ENCODE measurements at regions not wholly inside any gene's neighbourhood (a gene's known extent, or its start where the extent isn't known, plus 50 kb on each side); places are given as distances from the start of the nearest gene placed in this dataset.

DNA sequence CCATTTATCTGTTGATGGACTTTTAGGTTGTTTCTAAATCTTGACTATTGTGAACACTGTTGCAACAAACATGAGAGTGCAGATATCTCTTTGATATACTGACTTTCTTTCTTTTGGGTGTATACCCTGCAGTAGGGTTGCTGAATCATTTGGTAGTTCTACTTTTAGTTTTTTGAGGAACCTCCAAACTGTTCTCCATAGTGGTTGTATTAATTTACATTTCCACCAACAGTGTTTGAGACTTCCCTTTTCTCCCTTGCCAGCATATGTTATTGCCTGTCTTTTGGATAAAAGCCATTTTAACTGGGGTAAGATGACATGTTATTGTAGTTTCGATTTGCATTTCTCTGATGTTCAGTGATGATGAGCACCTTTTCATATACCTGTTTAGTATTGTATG is 330.0 kb downstream of the DDX10 start:
- no peak overlapping the region for H3K4me3 ChIP-seq (ENCODE audit: low read depth, low read length)
- no peak for TF ChIP-seq CTCF (IDR thresholded peaks at IDR 0.05; ENCODE audit: insufficient read depth, low read length, missing control alignments)
- no peak for DNase-seq (ENCODE audit: low read depth, low spot score)
- ChIA-PET CTCF (no interaction called here), POLR2A (no interaction called here)

DNA sequence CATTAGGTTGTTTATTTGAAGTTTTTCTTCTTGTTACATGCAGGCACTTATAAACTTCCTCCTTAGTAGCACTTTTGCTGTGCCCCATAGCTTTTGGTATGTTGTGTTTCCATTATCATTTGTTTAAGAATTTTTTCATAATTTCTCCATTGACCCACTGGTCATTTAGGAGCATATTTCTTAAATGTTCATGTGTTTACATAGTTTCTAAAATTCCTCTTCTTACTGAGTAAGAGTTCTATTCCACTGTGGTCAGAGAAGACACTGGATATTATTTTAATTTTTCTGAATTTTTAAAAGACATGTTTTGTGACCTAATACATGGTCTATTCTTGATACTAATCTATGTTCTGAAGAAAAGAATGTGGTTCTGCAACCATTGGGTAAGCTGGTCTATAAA is 333.0 kb downstream of the DDX10 start:
- no peak for TF ChIP-seq CTCF (IDR thresholded peaks at IDR 0.05; ENCODE audit: insufficient read depth, low read length, missing control alignments)
- DNase-seq (ENCODE audit: low read depth, low spot score) = peak; percentile 16
- H3K4me3 ChIP-seq (ENCODE audit: low read depth, low read length) = no peak overlapping the region
- ChIA-PET POLR2A (no interaction called here), CTCF (no interaction called here)

DNA sequence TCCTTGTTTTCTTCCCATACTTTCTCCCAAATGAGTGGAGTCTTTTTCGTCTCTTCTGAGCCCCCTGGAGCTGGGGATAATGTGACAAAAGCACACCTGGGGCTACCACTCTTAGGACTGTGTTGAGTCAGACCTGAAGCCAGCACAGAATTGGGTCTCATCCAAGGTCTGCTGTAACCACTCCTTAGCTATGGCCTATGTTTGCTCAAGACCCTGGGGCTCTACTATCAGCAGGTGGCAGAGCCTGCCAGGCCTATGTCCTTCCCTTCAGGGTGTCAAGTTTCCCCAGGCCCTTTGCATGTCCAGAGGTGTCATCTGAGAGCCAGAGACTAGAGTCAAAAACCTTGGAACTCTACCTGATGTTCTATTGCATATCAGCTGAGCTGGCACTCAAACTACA is 335.7 kb downstream of the DDX10 start:
- POLR2A ChIA-PET = no interaction called here
- no peak for DNase-seq (ENCODE audit: low read depth, low spot score)
- CTCF ChIA-PET = no interaction called here

DNA sequence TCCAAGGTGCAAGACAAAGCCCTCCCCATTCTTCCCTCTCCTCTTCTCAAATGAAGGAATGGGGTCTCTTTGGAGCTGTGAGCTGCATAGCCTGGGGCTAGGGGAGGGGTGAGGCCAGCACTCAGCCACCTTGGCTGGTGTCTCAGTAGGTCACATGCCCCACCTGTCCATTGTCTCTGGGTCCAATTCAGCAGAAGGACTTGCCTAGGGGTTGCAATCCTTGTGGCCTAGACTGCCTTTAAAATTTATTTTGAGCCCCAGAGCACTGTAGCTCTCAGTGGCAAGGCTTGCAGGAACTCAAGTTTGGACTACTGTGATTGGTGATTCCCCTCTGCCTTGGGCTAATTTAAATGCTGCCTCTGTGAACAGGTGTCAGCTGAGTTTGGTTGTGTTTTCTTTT is 336.7 kb downstream of the DDX10 start:
- H3K4me3 ChIP-seq (ENCODE audit: low read depth, low read length) = no peak overlapping the region
- no peak for DNase-seq (ENCODE audit: low read depth, low spot score)
- TF ChIP-seq CTCF (IDR thresholded peaks at IDR 0.05; ENCODE audit: insufficient read depth, low read length, missing control alignments) = no peak
- CTCF ChIA-PET = no interaction called here
- POLR2A ChIA-PET = no interaction called here

More for the DNA sequence above, 335.7 kb downstream of the DDX10 start:
- no peak overlapping the region for H3K4me3 ChIP-seq (ENCODE audit: low read depth, low read length)
- TF ChIP-seq CTCF (IDR thresholded peaks at IDR 0.05; ENCODE audit: insufficient read depth, low read length, missing control alignments) = no peak

DNA sequence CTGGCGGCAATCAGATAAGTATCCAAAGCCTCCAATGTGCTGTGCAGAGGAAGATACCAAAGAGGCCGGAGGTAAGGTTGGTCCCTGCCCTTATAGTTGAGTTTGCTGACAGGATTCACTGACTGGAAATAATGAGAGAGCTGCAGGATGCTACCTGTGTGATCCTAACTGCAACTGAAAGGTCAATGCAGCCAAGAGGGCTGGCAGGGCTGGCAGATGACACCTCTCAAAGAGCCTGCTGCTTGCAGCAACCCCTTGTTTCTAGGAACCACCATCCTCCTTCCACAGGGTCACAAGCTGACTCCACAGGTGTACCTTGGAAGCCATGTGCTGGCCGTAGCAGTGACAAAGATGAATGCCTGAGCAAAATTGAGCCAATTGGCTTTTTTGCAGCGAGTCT is 348.1 kb downstream of the DDX10 start:
- TF ChIP-seq CTCF (IDR thresholded peaks at IDR 0.05; ENCODE audit: insufficient read depth, low read length, missing control alignments) = no peak
- no peak overlapping the region for H3K4me3 ChIP-seq (ENCODE audit: low read depth, low read length)
- POLR2A ChIA-PET = no interaction called here
- CTCF ChIA-PET = no interaction called here
- DNase-seq (ENCODE audit: low read depth, low spot score) = no peak

DNA sequence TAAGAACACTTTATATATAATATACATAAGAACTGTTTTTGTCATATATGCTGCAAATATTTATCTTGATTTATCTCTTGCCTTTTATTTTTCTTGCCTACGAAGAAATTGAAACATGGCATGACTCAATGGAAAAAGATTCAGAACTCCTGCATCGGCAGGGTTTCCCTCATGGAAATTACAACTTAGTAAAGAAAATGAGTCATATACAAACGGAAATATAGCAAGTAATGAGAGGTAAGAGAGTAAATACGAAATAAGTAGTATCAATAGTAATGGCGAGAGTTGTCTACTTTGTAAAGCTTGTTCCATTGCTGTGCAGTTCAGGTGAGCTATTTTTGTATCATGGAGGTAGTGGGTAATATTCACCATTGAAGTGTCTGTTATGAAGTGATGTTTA is 350.4 kb downstream of the DDX10 start:
- H3K4me3 ChIP-seq (ENCODE audit: low read depth, low read length) = no peak overlapping the region
- ChIA-PET POLR2A (no interaction called here), CTCF (no interaction called here)
- no peak for TF ChIP-seq CTCF (IDR thresholded peaks at IDR 0.05; ENCODE audit: insufficient read depth, low read length, missing control alignments)
- DNase-seq (ENCODE audit: low read depth, low spot score) = peak; percentile 29
